Stomach (tissue), 8 donors: ENCODE measurements at regions not wholly inside any gene's neighbourhood (a gene's known extent, or its start where the extent isn't known, plus 50 kb on each side); places are given as distances from the start of the nearest gene placed in this dataset.
A peak's percentile ranks its signal among the peaks of the same experiment; 100 is the strongest.

Experiments
- DNase-seq, 2 donors: peaks; one replicate each; pipeline versions ENCODE4 v3.0.0 to v3.0.0-alpha.2; 2013 to 2019
- H3K27ac ChIP-seq, 5 donors: fragments of 200-600 bp in 4 of 5; sonication (generic) in 4 of 5; one replicate each; pipeline ENCODE4 v1.5.1; 2013 to 2019; ENCODE audit warnings: mild to moderate bottlenecking in 1 of 5, moderate library complexity in 1 of 5
- H3K27me3 ChIP-seq, 3 donors: fragments of 200-600 bp; sonication (generic); one replicate each; pipeline ENCODE4 v1.5.1; 2017 to 2019; ENCODE audit warnings: mixed run types in 1 of 3
- H3K36me3 ChIP-seq, 4 donors: fragments of 200-600 bp; sonication (generic); 1 replicate in 3 of 4; 2 replicates in 1 of 4; pipeline ENCODE4 v1.5.1; 2016 to 2019
- H3K4me1 ChIP-seq, 4 donors: fragments of 200-600 bp; sonication (generic); one replicate each; pipeline ENCODE4 v1.5.1; 2016 to 2019
- H3K4me3 ChIP-seq, 4 donors: fragments of 200-600 bp; sonication (generic) in 3 of 4; one replicate each; pipeline ENCODE4 v1.5.1; 2016 to 2019; ENCODE audit warnings: mild to moderate bottlenecking in 1 of 4
- H3K9me3 ChIP-seq, 4 donors: fragments of 200-600 bp; sonication (generic); one replicate each; pipeline ENCODE4 v1.5.1; 2016 to 2019
- CTCF ChIP-seq, 7 experiments: fragments of 450-650 bp in 4 of 7; fragments of 200-600 bp in 3 of 7; sonication (generic) in 3 of 7; IDR thresholded peaks; one replicate each; pipeline ENCODE4 v1.5.1; 2016 to 2019; ENCODE audit warnings: antibody characterized with exemption in 7 of 7, control low read depth in 2 of 7, mild to moderate bottlenecking in 1 of 7
- EP300 ChIP-seq: sonication (generic); formaldehyde crosslinking; IDR thresholded peaks from one replicate; pipeline ENCODE4 v1.6.1; 2017; ENCODE audit warnings: antibody characterized with exemption
- POLR2A ChIP-seq, 4 donors: fragments of 450-650 bp; IDR thresholded peaks; one replicate each; pipeline ENCODE4 v1.6.1; 2016; ENCODE audit warnings: antibody characterized with exemption in 4 of 4, control low read depth in 2 of 4, mild to moderate bottlenecking in 1 of 4, moderate library complexity in 1 of 4
- POLR2AphosphoS5 ChIP-seq, 3 donors: sonication (generic); formaldehyde crosslinking; IDR thresholded peaks; one replicate each; pipeline ENCODE4 v1.6.1; 2016; ENCODE audit warnings: antibody characterized with exemption in 3 of 3
- WGBS, 5 donors: extraction: QIAGEN DNeasy Blood & Tissue Kit in 3 of 5; methylation state at CpG; one replicate each; pipeline versions ENCODE4 v1.1.5 to v1.1.7; 2013 to 2018; 5-methylcytosine and 5-hydroxymethylcytosine counted together
- intact Hi-C: fragments of 100-400 bp; cut with DNase I; formaldehyde crosslinking; loops from one replicate; pipeline ENCODE4 v1.15.1; 2023; ENCODE audit warnings: low total_unique reads
- donor health status: healthy with polysubstance abuse.
- donor health status: Bipolar disorder and iron deficiency.
- donor health status: healthy.

- no peak overlapping the region for H3K4me3 ChIP-seq
- peaks cover 0 to 6% (median 0%) of the 10 kb centered on the region in 4 donors for H3K4me1 ChIP-seq
- 73 to 91% (median 87%) methylated on average over 6 to 8 of the region's 8 CpGs for WGBS, 5 donors
- intact Hi-C loops: no loop called here
- no peak for DNase-seq
- H3K27ac ChIP-seq: no peak overlapping the region
- no peaks in the 10 kb centered on the region for H3K9me3 ChIP-seq
- no peaks in the 10 kb centered on the region for H3K27me3 ChIP-seq
- H3K36me3 ChIP-seq: no peaks in the 10 kb centered on the region
- TF ChIP-seq EP300: no peak
- TF ChIP-seq POLR2AphosphoS5 (IDR thresholded peaks at IDR 0.05): no peak
- no peak for TF ChIP-seq CTCF (IDR thresholded peaks at IDR 0.05)
- TF ChIP-seq POLR2A (IDR thresholded peaks at IDR 0.05): no peak
Measured at GRCh38 chr11:94671553-94672366, 96.4 kb upstream of the AMOTL1 start.

- TF ChIP-seq POLR2AphosphoS5 (IDR thresholded peaks at IDR 0.05) (no peak), EP300 (no peak), CTCF (IDR thresholded peaks at IDR 0.05) (no peak), POLR2A (IDR thresholded peaks at IDR 0.05) (no peak)
- Histone ChIP-seq H3K27ac (no peak overlapping the region), H3K4me3 (no peak overlapping the region), H3K36me3 (no peaks in the 10 kb centered on the region), H3K4me1 (peaks cover 0 to 6% (median 0%) of the 10 kb centered on the region in 4 donors), H3K27me3 (no peaks in the 10 kb centered on the region), H3K9me3 (no peaks in the 10 kb centered on the region)
- WGBS, 5 donors: 91 to 97% (median 95%) methylated on average over 8 of the region's 8 CpGs
- no peak for DNase-seq
- intact Hi-C loops: no loop called here
Measured at GRCh38 chr11:94672636-94673035, 95.5 kb upstream of the AMOTL1 start.

- no peaks in the 10 kb centered on the region for H3K36me3 ChIP-seq
Measured at GRCh38 chr11:94673386-94673785, 94.8 kb upstream of the AMOTL1 start.

GRCh38 chr11:94673951-94674491 is 94.1 kb upstream of the AMOTL1 start:
- no peak for TF ChIP-seq CTCF (IDR thresholded peaks at IDR 0.05)
- no peak for TF ChIP-seq EP300
- TF ChIP-seq POLR2A (IDR thresholded peaks at IDR 0.05): no peak
- no peak for TF ChIP-seq POLR2AphosphoS5 (IDR thresholded peaks at IDR 0.05)
- DNase-seq: peak in 1 of 2 donors; percentile 55
- intact Hi-C loops: no loop called here
- H3K27ac ChIP-seq: no peak overlapping the region
- no peaks in the 10 kb centered on the region for H3K9me3 ChIP-seq
- no peaks in the 10 kb centered on the region for H3K36me3 ChIP-seq
- peaks cover 0 to 6% (median 0%) of the 10 kb centered on the region in 4 donors for H3K4me1 ChIP-seq
- WGBS, 5 donors: 68 to 89% (median 74%) methylated on average over 6 of the region's 6 CpGs
- H3K4me3 ChIP-seq: no peak overlapping the region
- no peaks in the 10 kb centered on the region for H3K27me3 ChIP-seq

More at GRCh38 chr11:94673386-94673785, 94.8 kb upstream of the AMOTL1 start:
- Histone ChIP-seq H3K4me3 (no peak overlapping the region), H3K9me3 (no peaks in the 10 kb centered on the region), H3K27ac (no peak overlapping the region), H3K27me3 (no peaks in the 10 kb centered on the region), H3K4me1 (peaks cover 0 to 6% (median 0%) of the 10 kb centered on the region in 4 donors)
- DNase-seq: no peak
- intact Hi-C loops: no loop called here
- no peak for TF ChIP-seq CTCF (IDR thresholded peaks at IDR 0.05)
- TF ChIP-seq POLR2A (IDR thresholded peaks at IDR 0.05): no peak
- TF ChIP-seq EP300: no peak
- no peak for TF ChIP-seq POLR2AphosphoS5 (IDR thresholded peaks at IDR 0.05)
- 80 to 93% (median 87%) methylated on average over 2 of the region's 2 CpGs for WGBS, 5 donors
